ENCODE measurements at regions not wholly inside any gene's neighbourhood (a gene's known extent, or its start where the extent isn't known, plus 50 kb on each side); places are given as distances from the start of the nearest gene placed in this dataset.

DNA sequence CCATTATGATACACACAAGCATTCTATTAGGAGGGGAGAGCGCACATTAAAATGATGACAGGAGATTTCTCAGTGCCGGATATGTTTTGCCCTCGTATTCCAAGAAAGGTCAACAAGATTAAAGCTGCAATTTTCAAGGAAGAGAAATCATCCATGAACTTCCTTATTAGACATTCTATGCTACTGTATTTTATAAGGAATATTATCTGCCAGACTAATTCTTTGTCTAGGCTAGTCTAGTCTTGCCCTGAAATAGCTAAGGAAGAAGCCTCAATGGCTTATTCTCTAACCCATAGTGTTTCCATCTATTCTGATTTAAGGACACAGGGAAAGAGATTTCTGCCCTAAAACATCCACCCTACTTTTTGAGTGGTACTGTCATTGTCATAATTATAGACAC, 315.4 kb downstream of the ADGRG6 start:
- peaks cover 31% of the 10 kb centered on the region for H3K27me3 Mint-ChIP-seq (ENCODE audit: low read depth)
- no peak overlapping the region for H3K4me3 Mint-ChIP-seq (ENCODE audit: unreplicated experiment)
- no peak for DNase-seq (ENCODE audit: low spot score)
- TF ChIP-seq, protein P1, sequence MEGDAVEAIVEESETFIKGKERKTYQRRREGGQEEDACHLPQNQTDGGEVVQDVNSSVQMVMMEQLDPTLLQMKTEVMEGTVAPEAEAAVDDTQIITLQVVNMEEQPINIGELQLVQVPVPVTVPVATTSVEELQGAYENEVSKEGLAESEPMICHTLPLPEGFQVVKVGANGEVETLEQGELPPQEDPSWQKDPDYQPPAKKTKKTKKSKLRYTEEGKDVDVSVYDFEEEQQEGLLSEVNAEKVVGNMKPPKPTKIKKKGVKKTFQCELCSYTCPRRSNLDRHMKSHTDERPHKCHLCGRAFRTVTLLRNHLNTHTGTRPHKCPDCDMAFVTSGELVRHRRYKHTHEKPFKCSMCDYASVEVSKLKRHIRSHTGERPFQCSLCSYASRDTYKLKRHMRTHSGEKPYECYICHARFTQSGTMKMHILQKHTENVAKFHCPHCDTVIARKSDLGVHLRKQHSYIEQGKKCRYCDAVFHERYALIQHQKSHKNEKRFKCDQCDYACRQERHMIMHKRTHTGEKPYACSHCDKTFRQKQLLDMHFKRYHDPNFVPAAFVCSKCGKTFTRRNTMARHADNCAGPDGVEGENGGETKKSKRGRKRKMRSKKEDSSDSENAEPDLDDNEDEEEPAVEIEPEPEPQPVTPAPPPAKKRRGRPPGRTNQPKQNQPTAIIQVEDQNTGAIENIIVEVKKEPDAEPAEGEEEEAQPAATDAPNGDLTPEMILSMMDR (IDR thresholded peaks at IDR 0.05): no peak
- peaks cover 5% of the 10 kb centered on the region for H3K9me3 Mint-ChIP-seq (ENCODE audit: low read depth)
- no peak overlapping the region for H3K27ac Mint-ChIP-seq (ENCODE audit: unreplicated experiment)
- no peaks in the 10 kb centered on the region for H3K4me1 Mint-ChIP-seq (ENCODE audit: low read depth)
- H3K36me3 Mint-ChIP-seq (ENCODE audit: low read depth): no peaks in the 10 kb centered on the region

DNA sequence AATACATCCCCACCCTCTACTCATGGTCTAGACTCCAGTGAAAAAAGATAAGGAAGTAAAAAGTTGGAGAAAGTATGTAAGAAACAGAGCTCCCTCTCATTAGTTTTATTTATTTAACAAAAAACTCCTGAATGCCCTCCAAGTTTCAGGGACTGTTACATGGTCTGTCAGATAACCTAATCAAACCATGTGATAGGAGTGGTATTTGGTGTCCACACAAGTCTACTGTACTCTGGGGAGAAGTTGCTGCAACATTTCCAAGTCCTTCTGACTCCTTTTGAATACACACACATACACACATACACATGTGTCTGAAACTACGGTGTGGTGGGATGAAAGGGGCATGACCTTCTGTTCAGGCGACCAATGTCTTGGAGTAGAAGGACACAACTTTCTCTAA, 320.0 kb downstream of the ADGRG6 start:
- TF ChIP-seq, protein P1 (IDR thresholded peaks at IDR 0.05): no peak
- Mint-ChIP-seq H3K27ac (ENCODE audit: unreplicated experiment) (no peak overlapping the region), H3K4me1 (ENCODE audit: low read depth) (no peaks in the 10 kb centered on the region), H3K4me3 (ENCODE audit: unreplicated experiment) (no peak overlapping the region), H3K27me3 (ENCODE audit: low read depth) (peaks cover 24% of the 10 kb centered on the region), H3K9me3 (ENCODE audit: low read depth) (no peaks in the 10 kb centered on the region), H3K36me3 (ENCODE audit: low read depth) (no peaks in the 10 kb centered on the region)
- DNase-seq (ENCODE audit: low spot score): no peak

DNA sequence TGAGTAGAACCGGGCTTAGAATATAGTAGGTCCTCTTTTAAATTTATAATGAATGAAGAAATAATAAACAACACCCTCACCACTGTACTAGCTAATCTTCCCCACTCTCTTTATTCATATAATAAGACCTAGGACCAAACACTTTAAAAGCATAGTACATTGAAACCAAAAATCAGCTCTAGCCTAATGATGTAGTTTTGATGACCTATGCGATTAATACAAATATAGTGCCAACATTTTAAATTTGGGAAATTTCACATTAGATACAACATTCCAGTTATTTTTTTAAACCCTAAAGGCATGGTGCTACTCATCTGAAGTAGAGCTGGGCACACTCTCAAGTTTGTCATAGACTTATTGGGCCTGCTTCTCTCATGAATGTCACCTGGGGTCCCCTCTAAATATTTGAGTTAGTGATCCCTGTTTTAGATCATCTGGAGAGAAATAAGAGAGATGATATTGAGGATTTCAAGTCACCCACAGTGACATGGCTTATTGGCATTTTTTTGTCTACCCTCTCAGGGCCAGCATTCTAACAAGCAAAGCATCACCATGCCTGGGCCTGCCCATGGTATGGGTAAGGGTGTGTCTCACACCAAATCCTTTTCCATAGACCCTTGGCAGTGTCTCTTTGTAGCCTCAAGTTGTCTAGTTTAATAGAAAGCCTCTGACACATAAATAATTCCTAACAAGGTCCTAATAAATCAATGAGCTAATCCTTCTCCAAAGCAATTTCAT, 319.8 kb downstream of the HIVEP2 start:
- no peak for DNase-seq (ENCODE audit: low spot score)
- Mint-ChIP-seq H3K36me3 (ENCODE audit: low read depth) (no peaks in the 10 kb centered on the region), H3K27ac (ENCODE audit: unreplicated experiment) (no peak overlapping the region), H3K27me3 (ENCODE audit: low read depth) (peaks cover 7% of the 10 kb centered on the region), H3K4me1 (ENCODE audit: low read depth) (no peaks in the 10 kb centered on the region), H3K4me3 (ENCODE audit: unreplicated experiment) (no peak overlapping the region), H3K9me3 (ENCODE audit: low read depth) (no peaks in the 10 kb centered on the region)
- TF ChIP-seq, protein P1 (IDR thresholded peaks at IDR 0.05): no peak

DNA sequence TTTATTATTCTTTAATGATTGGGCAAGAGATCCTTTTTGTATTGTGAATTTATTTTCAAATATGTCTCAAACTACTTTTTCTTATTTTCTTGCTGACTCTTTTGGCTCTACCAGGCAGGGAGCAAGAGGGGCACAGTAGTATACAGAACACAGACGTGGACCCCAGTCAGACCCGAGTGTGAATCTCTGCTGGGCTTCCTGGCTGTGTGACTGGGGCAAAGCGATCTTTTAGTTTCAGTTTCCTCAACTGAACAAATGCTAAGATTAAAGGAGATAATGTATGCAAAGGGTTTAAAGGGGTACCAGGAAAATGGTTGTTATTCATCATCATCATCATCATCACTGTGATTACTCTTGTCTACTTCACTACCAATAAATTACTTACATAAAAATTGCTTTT, 317.5 kb downstream of the HIVEP2 start:
- no peaks in the 10 kb centered on the region for H3K4me1 Mint-ChIP-seq (ENCODE audit: low read depth)
- no peak overlapping the region for H3K27ac Mint-ChIP-seq (ENCODE audit: unreplicated experiment)
- TF ChIP-seq, protein P1 (IDR thresholded peaks at IDR 0.05): no peak
- H3K27me3 Mint-ChIP-seq (ENCODE audit: low read depth): peaks cover 5% of the 10 kb centered on the region
- DNase-seq (ENCODE audit: low spot score): no peak
- H3K4me3 Mint-ChIP-seq (ENCODE audit: unreplicated experiment): no peak overlapping the region
- H3K9me3 Mint-ChIP-seq (ENCODE audit: low read depth): no peaks in the 10 kb centered on the region
- H3K36me3 Mint-ChIP-seq (ENCODE audit: low read depth): no peaks in the 10 kb centered on the region

DNA sequence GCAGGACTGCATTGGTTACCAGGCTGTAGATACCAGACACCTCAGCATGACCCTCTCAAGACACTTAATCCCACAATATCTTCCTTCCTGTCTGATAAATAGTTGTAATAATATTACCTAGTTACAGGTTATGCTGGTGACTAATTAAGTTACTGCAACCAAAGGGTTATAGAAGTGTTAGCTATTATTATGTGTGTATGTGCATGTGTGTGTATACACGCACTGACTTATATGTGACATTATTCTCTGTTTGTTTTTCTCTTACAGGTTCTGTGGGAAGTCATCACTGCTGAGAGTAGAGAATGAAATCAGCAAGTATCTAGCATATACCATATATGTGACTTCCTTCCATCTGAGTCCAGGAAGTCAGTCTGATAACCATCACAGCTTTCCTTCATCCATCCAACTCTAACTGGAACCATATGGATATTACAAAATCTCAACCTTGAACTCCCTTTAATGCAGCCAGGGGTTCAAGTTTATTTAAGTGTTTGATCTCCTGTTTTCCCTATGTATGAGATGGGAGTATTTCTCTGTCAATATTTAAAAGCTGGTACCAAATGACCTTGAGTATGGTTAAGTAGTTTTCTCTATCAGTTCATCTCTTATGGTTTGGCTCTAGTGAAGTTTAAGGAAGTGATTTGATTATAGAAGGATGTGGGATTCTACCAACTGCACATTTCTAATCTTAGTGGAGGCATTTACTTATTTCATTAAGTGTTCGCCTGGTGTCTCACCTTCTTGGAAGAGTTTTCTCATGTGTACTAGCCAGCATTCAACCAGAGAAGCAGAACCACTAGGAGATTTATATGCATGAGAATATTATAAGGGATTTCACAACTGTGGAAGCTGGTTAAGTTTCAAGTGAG, 313.2 kb downstream of the HIVEP2 start:
- H3K9me3 Mint-ChIP-seq (ENCODE audit: low read depth): no peaks in the 10 kb centered on the region
- DNase-seq (ENCODE audit: low spot score): no peak
- no peaks in the 10 kb centered on the region for H3K36me3 Mint-ChIP-seq (ENCODE audit: low read depth)
- no peaks in the 10 kb centered on the region for H3K27me3 Mint-ChIP-seq (ENCODE audit: low read depth)
- TF ChIP-seq, protein P1 (IDR thresholded peaks at IDR 0.05): no peak
- no peaks in the 10 kb centered on the region for H3K4me1 Mint-ChIP-seq (ENCODE audit: low read depth)
- no peak overlapping the region for H3K27ac Mint-ChIP-seq (ENCODE audit: unreplicated experiment)
- no peak overlapping the region for H3K4me3 Mint-ChIP-seq (ENCODE audit: unreplicated experiment)
